ENCODE measurements at regions not wholly inside any gene's neighbourhood (a gene's known extent, or its start where the extent isn't known, plus 50 kb on each side); places are given as distances from the start of the nearest gene placed in this dataset.

DNA sequence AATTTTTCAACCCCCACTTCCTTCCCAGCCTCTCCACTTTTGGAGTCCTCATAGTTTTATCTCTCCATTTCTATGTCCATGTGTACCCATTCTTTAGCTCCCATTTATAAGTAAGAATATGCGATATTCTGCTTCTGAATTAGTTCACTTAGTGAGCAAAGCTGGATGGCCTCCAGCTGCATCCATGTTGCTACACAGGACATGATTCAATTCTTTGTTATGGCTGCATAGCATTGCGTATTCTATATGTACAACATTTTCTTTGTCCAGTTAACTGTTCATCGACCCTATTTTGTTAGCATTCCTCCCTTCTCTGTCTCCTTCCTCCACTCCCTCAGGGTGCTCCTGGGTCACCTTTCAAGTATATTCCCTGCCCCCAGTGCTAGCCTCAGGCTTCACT is 210.0 kb upstream of the SSTR4 start:
- TF ChIP-seq, protein P1, sequence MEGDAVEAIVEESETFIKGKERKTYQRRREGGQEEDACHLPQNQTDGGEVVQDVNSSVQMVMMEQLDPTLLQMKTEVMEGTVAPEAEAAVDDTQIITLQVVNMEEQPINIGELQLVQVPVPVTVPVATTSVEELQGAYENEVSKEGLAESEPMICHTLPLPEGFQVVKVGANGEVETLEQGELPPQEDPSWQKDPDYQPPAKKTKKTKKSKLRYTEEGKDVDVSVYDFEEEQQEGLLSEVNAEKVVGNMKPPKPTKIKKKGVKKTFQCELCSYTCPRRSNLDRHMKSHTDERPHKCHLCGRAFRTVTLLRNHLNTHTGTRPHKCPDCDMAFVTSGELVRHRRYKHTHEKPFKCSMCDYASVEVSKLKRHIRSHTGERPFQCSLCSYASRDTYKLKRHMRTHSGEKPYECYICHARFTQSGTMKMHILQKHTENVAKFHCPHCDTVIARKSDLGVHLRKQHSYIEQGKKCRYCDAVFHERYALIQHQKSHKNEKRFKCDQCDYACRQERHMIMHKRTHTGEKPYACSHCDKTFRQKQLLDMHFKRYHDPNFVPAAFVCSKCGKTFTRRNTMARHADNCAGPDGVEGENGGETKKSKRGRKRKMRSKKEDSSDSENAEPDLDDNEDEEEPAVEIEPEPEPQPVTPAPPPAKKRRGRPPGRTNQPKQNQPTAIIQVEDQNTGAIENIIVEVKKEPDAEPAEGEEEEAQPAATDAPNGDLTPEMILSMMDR (conservative IDR thresholded peaks at IDR 0.05; ENCODE audit: low read depth, low read length): no peak
- TF ChIP-seq EZH2 (IDR thresholded peaks at IDR 0.05; ENCODE audit: borderline replicate concordance, low read depth, low read length, poor library complexity, severe bottlenecking): no peak
